Activated T-cell treated with anti-CD3 and anti-CD28 coated beads, Interleukin-2, amount 50 U/mL, for 4 hours (primary cell): ENCODE measurements at regions not wholly inside any gene's neighbourhood (a gene's known extent, or its start where the extent isn't known, plus 50 kb on each side); places are given as distances from the start of the nearest gene placed in this dataset.

Experiments used
- ATAC-seq, 2 donors: fragments of 200-7000 bp; cut with Tn5 transposase; one replicate each; pipeline ENCODE4 v1.10.0; 2021
- DNase-seq: peaks from one replicate; pipeline ENCODE4 v3.0.0-alpha.2; 2020
- H3K27me3 Mint-ChIP-seq: one replicate; pipeline ENCODE4 v1.8.0; 2021; ENCODE audit warnings: low read depth, mixed read lengths
- H3K36me3 Mint-ChIP-seq: one replicate; pipeline ENCODE4 v1.8.0; 2022; ENCODE audit warnings: mixed read lengths; ENCODE audit not compliant: insufficient read depth
- H3K4me1 Mint-ChIP-seq: one replicate; pipeline ENCODE4 v1.8.0; 2021; ENCODE audit warnings: low read depth, mixed read lengths
- H3K4me3 Mint-ChIP-seq: one replicate; pipeline ENCODE4 v1.8.0; 2021; ENCODE audit warnings: mild to moderate bottlenecking, moderate library complexity, mixed read lengths
- H3K9me3 Mint-ChIP-seq: one replicate; pipeline ENCODE4 v1.8.0; 2021; ENCODE audit warnings: mixed read lengths

DNA sequence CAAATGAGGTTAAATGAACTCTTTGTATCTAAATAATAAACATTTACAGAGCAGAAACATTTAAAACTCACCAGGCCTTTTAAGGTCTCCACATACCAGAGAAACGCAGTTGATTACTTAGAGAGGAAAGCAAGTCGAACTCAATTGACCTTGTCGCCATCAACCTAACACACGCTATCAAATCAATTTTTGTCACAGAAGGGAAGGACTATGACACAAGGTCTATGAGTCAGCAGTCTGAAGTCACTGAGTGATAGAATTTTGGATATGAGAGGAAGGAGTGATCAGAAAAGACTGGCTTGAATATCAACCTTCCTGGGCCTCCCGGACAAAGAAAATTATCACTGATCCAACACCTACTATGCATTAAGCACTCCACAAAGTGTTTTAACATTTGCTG lies 514.4 kb upstream of the ZNF385D start:
- Mint-ChIP-seq H3K4me1 (no peaks in the 10 kb centered on the region), H3K4me3 (no peak overlapping the region)
- ATAC-seq, result no peak

DNA sequence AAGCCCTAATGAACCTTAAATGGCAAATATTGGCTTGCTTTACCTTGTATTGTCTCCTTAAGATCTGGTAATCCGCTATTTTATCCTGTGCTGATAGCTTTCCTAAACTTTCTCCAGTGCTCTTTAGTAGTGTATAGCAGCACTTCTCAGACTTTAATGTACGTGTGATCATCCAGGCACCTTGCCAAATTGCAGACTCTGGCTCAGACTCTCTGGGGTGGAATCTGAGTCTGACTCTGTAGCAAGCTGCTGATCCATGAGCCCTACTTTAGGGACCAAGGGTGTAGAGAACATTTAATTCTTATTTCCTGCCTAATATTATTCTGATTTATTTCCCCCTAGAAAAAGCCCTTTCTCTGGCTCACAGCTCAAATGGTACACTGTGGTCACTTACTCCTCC lies 518.8 kb upstream of the ZNF385D start:
- no peaks in the 10 kb centered on the region for H3K27me3 Mint-ChIP-seq
- DNase-seq, result no peak
- ATAC-seq, result no peak
- no peaks in the 10 kb centered on the region for H3K36me3 Mint-ChIP-seq
- peaks cover 8% of the 10 kb centered on the region for H3K9me3 Mint-ChIP-seq
- H3K4me3 Mint-ChIP-seq, result no peak overlapping the region
- H3K4me1 Mint-ChIP-seq, result no peaks in the 10 kb centered on the region

More for the DNA sequence above, 514.4 kb upstream of the ZNF385D start:
- H3K36me3 Mint-ChIP-seq, result no peaks in the 10 kb centered on the region
- H3K27me3 Mint-ChIP-seq, result no peaks in the 10 kb centered on the region
- H3K9me3 Mint-ChIP-seq, result peaks cover 5% of the 10 kb centered on the region
- no peak for DNase-seq

GRCh38 chr3:22276351-22276750 lies 525.3 kb upstream of the ZNF385D start:
- DNase-seq (no peak), ATAC-seq (no peak)
- no peaks in the 10 kb centered on the region for H3K4me1 Mint-ChIP-seq

DNA sequence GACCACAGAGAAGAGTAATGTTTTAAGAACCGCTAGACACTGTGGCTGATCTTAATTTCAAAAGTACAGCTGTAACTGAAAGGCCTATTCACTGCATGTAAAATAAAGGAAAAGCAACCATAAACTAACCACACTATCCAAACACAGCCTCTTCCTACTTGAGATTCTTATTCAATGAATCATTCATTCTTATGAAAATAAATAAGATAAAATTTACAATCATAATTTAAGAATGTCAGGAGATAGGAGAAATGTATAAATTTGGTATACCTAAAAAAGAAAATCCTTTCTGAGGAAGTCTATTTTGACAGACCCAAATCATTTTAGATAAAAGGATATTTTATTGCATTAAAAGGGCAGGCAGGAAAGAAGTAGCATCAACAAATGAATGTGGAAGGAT lies 533.5 kb upstream of the ZNF385D start:
- Mint-ChIP-seq H3K9me3 (peaks cover 26% of the 10 kb centered on the region), H3K4me3 (no peak overlapping the region), H3K27me3 (no peaks in the 10 kb centered on the region), H3K36me3 (no peaks in the 10 kb centered on the region), H3K4me1 (no peaks in the 10 kb centered on the region)
- no peak for DNase-seq
- no peak for ATAC-seq

More at GRCh38 chr3:22276351-22276750, 525.3 kb upstream of the ZNF385D start:
- Mint-ChIP-seq H3K36me3 (no peaks in the 10 kb centered on the region), H3K4me3 (no peak overlapping the region), H3K27me3 (no peaks in the 10 kb centered on the region), H3K9me3 (peaks cover 22% of the 10 kb centered on the region)

DNA sequence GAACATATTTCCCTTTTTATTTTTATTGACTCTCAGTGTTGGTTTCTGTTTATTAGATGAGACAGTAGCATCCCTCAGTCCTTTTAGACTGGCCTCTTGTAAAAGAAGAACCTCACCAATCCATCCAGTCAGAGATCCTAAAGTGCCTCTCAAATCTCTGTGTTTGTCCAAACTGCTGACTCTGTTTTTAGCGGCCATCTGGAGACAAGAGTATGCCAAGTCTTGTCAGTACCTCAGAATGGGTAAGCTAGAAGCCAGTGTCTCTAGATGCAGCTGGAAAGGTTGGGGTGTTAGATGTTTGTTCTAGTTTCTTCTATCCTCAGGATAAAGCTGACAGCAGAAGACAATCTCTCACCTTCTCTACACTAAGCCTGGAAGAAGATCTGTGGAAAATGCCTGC lies 537.7 kb upstream of the ZNF385D start:
- DNase-seq (no peak), ATAC-seq (no peak)
- no peaks in the 10 kb centered on the region for H3K27me3 Mint-ChIP-seq

DNA sequence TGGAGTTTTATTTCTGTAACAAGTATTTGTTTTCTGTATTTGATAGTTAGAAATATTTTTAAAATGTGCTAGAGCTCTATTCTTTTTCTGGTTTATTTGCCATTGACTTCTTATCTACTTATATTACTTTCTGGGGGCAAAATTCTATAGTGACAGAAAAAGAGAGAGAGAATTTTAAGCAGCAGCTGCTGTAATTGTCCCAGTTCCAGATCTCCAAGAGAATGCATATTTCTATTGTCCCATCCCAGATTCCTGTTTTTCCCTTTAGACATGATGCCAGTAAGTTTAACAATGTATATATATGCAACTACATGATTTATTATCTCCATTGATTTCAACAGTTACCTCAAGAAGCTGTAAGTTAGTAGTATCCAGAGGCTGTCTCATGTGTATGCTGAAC lies 541.7 kb upstream of the ZNF385D start:
- H3K4me3 Mint-ChIP-seq, result no peak overlapping the region
- H3K36me3 Mint-ChIP-seq, result no peaks in the 10 kb centered on the region
- H3K27me3 Mint-ChIP-seq, result no peaks in the 10 kb centered on the region
- ATAC-seq (no peak), DNase-seq (no peak)
- no peaks in the 10 kb centered on the region for H3K4me1 Mint-ChIP-seq
- H3K9me3 Mint-ChIP-seq, result peaks cover 6% of the 10 kb centered on the region

More for the DNA sequence above, 537.7 kb upstream of the ZNF385D start:
- Mint-ChIP-seq H3K9me3 (peaks cover 4% of the 10 kb centered on the region), H3K4me1 (no peaks in the 10 kb centered on the region), H3K4me3 (no peak overlapping the region), H3K36me3 (no peaks in the 10 kb centered on the region)

DNA sequence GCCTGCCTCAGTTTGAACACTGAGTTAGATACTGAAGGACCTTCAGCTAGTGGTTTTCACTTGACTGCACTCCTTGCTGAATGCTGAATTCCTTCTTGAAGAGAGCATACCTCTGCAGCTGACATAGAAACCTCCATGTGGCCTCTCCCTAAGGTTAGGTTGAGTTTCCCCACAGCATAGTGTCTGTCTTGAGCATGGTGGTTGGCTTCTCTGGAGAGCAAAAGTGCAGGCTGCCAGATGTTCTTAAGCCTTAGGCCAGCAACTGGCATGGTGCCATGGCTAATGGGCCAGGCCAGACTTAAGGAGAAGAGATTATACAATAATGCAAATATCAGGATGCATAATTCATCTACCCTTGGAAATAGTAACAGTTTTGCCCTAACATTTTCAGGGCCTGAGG lies 545.6 kb upstream of the ZNF385D start:
- H3K27me3 Mint-ChIP-seq, result no peaks in the 10 kb centered on the region

DNA sequence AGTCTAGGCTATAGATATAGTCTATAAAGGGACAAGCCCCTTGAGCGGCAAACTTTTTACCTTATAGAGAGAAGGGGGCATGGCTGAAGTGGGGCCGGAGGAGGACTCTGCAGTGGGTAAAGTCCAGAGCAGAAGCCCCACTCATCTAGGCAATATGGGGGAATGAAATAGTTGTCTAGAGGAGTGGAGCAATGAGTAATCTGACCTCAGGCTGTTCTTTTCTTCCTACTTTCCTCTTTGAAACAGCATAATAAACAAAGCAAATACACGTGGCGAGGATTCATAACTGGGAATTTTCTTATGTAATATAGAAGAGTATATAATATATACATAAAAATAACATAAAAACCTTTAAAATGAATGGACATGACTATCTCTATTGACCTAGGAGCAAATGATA lies 546.4 kb upstream of the ZNF385D start:
- DNase-seq, result no peak

More for the DNA sequence above, 545.6 kb upstream of the ZNF385D start:
- Mint-ChIP-seq H3K4me3 (no peak overlapping the region), H3K4me1 (no peaks in the 10 kb centered on the region), H3K36me3 (no peaks in the 10 kb centered on the region), H3K9me3 (peaks cover 16% of the 10 kb centered on the region)
- DNase-seq, result no peak
- no peak for ATAC-seq

GRCh38 chr3:22306454-22306853 lies 555.4 kb upstream of the ZNF385D start:
- ATAC-seq, result no peak
- H3K36me3 Mint-ChIP-seq, result no peaks in the 10 kb centered on the region
- no peak for DNase-seq
- no peaks in the 10 kb centered on the region for H3K4me1 Mint-ChIP-seq
- H3K9me3 Mint-ChIP-seq, result peaks cover 10% of the 10 kb centered on the region
- no peak overlapping the region for H3K4me3 Mint-ChIP-seq
- H3K27me3 Mint-ChIP-seq, result no peaks in the 10 kb centered on the region

More for the DNA sequence above, 546.4 kb upstream of the ZNF385D start:
- Mint-ChIP-seq H3K27me3 (no peaks in the 10 kb centered on the region), H3K4me1 (no peaks in the 10 kb centered on the region), H3K36me3 (no peaks in the 10 kb centered on the region), H3K4me3 (no peak overlapping the region), H3K9me3 (peaks cover 16% of the 10 kb centered on the region)
- no peak for ATAC-seq

GRCh38 chr3:22308871-22309270 lies 557.9 kb upstream of the ZNF385D start:
- DNase-seq (no peak), ATAC-seq (no peak)
- Mint-ChIP-seq H3K4me3 (no peak overlapping the region), H3K27me3 (no peaks in the 10 kb centered on the region), H3K4me1 (no peaks in the 10 kb centered on the region), H3K36me3 (no peaks in the 10 kb centered on the region), H3K9me3 (peaks cover 17% of the 10 kb centered on the region)

- Mint-ChIP-seq H3K27me3 (no peaks in the 10 kb centered on the region), H3K36me3 (no peaks in the 10 kb centered on the region), H3K9me3 (peaks cover 36% of the 10 kb centered on the region), H3K4me1 (no peaks in the 10 kb centered on the region), H3K4me3 (no peak overlapping the region)
- no peak for DNase-seq
- no peak for ATAC-seq
Observed at GRCh38 chr3:22315925-22316324, 564.9 kb upstream of the ZNF385D start.

DNA sequence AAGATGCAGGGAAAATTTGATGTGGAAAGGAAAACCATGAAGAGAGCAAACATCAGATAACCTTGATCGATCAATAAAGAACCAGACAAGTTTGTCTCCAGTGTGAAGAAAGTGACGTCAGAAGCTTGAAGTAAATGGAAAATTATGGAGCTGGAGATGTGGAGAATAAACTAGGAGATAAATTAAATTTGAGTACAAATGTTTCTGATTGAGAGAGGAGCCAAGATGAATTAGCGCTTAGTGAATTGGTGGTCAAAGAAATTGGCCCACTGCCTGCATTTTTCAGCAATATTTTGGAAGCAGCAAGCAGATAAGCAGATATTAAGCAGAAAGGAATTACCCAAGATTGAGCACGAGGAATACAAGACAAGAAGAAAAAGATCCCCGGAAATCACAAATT lies 567.3 kb upstream of the ZNF385D start:
- no peaks in the 10 kb centered on the region for H3K36me3 Mint-ChIP-seq
- no peaks in the 10 kb centered on the region for H3K4me1 Mint-ChIP-seq
- DNase-seq (no peak), ATAC-seq (no peak)
- peaks cover 31% of the 10 kb centered on the region for H3K9me3 Mint-ChIP-seq
- H3K4me3 Mint-ChIP-seq, result no peak overlapping the region
- H3K27me3 Mint-ChIP-seq, result no peaks in the 10 kb centered on the region

- no peaks in the 10 kb centered on the region for H3K27me3 Mint-ChIP-seq
- no peak overlapping the region for H3K4me3 Mint-ChIP-seq
- H3K36me3 Mint-ChIP-seq, result no peaks in the 10 kb centered on the region
- no peaks in the 10 kb centered on the region for H3K4me1 Mint-ChIP-seq
- DNase-seq, result no peak
- peaks cover 29% of the 10 kb centered on the region for H3K9me3 Mint-ChIP-seq
- no peak for ATAC-seq
Observed at GRCh38 chr3:22319446-22319845, 568.4 kb upstream of the ZNF385D start.

DNA sequence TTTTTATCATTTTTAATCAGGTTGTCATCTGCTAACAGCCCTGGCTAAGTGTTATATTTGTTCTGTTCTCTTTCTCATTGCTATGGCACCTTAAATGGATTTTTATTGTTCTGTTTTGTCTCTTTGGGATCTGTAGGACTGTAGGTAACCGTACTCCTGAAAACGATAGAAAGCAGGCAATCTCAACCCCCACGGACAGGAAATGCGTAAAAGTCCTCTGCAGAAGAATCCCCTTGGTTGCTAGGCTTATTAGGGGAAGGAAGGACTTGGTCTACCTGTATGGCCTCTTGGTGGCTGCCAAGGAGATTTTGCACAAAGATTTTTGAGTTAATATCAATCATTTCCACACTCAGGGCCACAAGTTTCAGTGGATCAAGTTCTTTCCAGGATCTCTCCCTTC lies 571.9 kb upstream of the ZNF385D start:
- Mint-ChIP-seq H3K27me3 (no peaks in the 10 kb centered on the region), H3K36me3 (no peaks in the 10 kb centered on the region), H3K4me3 (no peak overlapping the region), H3K4me1 (no peaks in the 10 kb centered on the region), H3K9me3 (peaks cover 20% of the 10 kb centered on the region)
- DNase-seq (no peak), ATAC-seq (no peak)

DNA sequence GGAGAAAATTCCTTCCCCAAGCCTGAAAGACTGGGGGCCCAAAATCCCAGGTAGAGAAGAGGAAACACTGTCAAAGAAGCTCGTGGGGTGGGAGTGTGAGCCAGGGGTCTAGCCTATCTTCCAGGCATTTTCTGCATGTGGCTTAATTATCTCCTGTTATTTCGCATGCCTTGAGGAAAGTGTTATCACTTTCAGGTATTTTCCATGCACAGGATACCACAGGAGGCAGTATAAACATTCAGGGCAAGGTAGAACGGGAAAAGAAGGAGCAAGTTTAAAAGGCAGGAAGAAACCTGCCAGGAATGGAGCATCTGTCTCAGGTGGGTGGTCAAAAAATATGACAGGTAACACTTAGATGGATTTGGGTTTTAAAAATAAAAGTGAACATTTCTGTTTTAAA lies 575.3 kb upstream of the ZNF385D start:
- DNase-seq, result no peak
- ATAC-seq, result no peak
- no peaks in the 10 kb centered on the region for H3K4me1 Mint-ChIP-seq
- peaks cover 14% of the 10 kb centered on the region for H3K9me3 Mint-ChIP-seq
- H3K27me3 Mint-ChIP-seq, result no peaks in the 10 kb centered on the region
- no peak overlapping the region for H3K4me3 Mint-ChIP-seq
- H3K36me3 Mint-ChIP-seq, result no peaks in the 10 kb centered on the region

- Mint-ChIP-seq H3K36me3 (no peaks in the 10 kb centered on the region), H3K4me1 (no peaks in the 10 kb centered on the region), H3K9me3 (no peaks in the 10 kb centered on the region), H3K4me3 (no peak overlapping the region), H3K27me3 (no peaks in the 10 kb centered on the region)
- no peak for ATAC-seq
- DNase-seq, result no peak
Observed at GRCh38 chr3:22334996-22335395, 584.0 kb upstream of the ZNF385D start.
